ENCODE measurements at regions not wholly inside any gene's neighbourhood (a gene's known extent, or its start where the extent isn't known, plus 50 kb on each side); places are given as distances from the start of the nearest gene placed in this dataset.
"Not testable (repeated sequence)": the region's sequence is repeated elsewhere in the genome, so short reads cannot be mapped to it uniquely, and the experiment has no call there.

- TF ChIP-seq, protein P1, sequence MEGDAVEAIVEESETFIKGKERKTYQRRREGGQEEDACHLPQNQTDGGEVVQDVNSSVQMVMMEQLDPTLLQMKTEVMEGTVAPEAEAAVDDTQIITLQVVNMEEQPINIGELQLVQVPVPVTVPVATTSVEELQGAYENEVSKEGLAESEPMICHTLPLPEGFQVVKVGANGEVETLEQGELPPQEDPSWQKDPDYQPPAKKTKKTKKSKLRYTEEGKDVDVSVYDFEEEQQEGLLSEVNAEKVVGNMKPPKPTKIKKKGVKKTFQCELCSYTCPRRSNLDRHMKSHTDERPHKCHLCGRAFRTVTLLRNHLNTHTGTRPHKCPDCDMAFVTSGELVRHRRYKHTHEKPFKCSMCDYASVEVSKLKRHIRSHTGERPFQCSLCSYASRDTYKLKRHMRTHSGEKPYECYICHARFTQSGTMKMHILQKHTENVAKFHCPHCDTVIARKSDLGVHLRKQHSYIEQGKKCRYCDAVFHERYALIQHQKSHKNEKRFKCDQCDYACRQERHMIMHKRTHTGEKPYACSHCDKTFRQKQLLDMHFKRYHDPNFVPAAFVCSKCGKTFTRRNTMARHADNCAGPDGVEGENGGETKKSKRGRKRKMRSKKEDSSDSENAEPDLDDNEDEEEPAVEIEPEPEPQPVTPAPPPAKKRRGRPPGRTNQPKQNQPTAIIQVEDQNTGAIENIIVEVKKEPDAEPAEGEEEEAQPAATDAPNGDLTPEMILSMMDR (IDR thresholded peaks at IDR 0.05; ENCODE audit: control extremely low read depth in 1 of 3, insufficient read depth in 1 of 3, low read depth in 1 of 3, low read length in 3 of 3): not testable (repeated sequence)
- not testable (repeated sequence) for TF ChIP-seq SIN3A (conservative IDR thresholded peaks at IDR 0.05 in 1 of 2, IDR thresholded peaks at IDR 0.05 in 1 of 2; ENCODE audit: low read depth in 1 of 2, low read length in 2 of 2); EZH2 (IDR thresholded peaks at IDR 0.05; ENCODE audit: low read depth, low read length, severe bottlenecking); KDM1A (IDR thresholded peaks at IDR 0.05; ENCODE audit: borderline replicate concordance, low read length)
- TF ChIP-seq, protein P2, sequence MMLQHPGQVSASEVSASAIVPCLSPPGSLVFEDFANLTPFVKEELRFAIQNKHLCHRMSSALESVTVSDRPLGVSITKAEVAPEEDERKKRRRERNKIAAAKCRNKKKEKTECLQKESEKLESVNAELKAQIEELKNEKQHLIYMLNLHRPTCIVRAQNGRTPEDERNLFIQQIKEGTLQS (IDR thresholded peaks at IDR 0.05; ENCODE audit: insufficient read depth, low read depth, low read length): not testable (repeated sequence)
These were observed 157.6 kb upstream of the HEY2 start for GRCh38 chr6:125591796-125592195.

All from H1 (cell line).